Stimulated activated CD4-positive, alpha-beta T cell treated with anti-CD3 and anti-CD28 coated beads, TNF-alpha, amount 100 ng/mL, for 4 hours (primary cell): ENCODE measurements at regions not wholly inside any gene's neighbourhood (a gene's known extent, or its start where the extent isn't known, plus 50 kb on each side); places are given as distances from the start of the nearest gene placed in this dataset.
"Not testable (repeated sequence)": the region's sequence is repeated elsewhere in the genome, so short reads cannot be mapped to it uniquely, and the experiment has no call there.

Experiments
- DNase-seq, 3 experiments: peaks; one replicate each; pipeline ENCODE4 v3.0.0-alpha.2; 2020; ENCODE audit warnings: low read depth in 3 of 3

DNA sequence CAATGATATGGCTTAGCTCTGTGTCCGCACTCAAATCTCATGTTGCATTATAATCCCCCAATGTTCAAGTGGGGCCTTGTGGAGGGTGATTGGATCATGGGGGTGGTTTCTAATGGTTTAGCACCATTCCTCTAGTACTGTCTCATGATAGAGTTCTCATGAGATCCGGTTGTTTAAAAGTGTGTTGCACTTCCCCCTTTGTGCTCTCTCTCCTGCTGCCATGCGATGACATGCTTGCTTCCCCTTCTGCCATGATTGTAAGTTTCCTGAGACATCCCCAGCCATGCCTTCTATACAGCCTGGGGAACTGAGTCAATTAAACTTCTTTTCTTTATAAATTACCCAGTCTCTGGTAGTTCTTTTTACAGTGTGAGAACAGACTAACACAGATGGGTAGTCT, 427.1 kb downstream of the CHSY3 start:
- no peak for DNase-seq

GRCh38 chr5:130324953-130325671, 420.8 kb downstream of the CHSY3 start:
- no peak for DNase-seq

DNA sequence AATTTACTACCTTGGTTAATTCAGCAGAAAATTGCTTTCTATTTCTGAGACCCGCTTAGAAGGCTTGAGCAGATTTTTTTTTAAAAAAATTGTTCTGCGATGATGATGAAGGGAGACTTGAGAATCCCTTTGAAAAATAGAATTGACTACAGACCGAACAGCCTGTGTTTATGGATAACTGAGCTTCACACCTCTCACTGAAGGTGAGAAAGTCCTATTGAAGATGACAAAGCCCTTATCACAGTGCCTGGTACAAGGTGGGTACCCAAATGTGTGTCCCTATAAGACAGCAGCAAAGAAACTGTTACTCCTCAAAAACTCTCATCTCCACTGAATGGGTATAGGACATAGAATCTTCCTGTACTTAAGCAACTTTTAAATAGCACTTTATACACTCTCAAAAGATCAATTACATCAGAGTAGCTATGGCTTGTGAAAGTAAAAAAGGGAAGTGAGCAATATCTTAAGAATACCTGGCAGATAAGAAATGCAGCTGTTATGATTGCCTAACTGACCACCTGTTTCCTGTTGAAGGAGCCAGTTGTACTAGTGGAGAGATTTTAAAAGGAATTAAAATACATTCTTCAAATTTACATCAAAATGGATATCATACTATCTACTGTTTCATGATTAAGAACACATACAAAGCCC, 419.7 kb downstream of the CHSY3 start:
- no peak for DNase-seq

- DNase-seq, result no peak
Measured at GRCh38 chr5:130321931-130322330, 417.7 kb downstream of the CHSY3 start.

DNA sequence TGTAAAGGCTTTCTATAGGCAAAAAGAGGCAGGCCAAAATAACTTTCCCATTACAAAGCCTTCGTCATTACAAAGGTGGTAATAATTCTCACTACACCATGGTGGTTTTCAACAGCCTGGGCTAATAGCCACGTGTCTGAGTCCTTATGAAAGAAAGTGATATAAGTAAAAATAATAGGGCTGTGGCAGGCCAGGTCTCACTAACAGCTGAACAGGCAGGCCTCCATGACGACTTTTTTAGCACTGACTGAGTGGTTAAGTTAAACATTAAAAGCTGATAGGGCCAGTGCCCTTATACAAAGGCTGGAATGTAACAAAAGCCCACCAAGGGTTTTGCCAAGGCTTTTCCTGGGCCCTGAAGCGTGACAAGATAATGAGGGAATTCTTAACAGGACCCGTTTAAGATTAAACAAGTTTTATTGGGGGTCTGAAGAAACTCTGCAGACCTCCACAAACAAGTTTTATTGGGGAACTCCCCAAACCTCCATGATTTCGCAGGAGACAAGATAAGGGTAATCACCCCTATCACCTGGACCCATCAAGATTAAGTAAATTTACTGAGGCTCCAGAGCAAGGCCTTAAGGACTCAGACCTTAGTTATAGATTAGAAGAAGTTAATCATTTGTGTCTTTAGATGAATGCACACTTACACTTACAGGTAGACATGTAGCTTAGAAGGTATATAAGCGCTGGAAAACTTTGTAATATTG, 412.9 kb downstream of the CHSY3 start:
- no peak for DNase-seq

- DNase-seq, result no peak
Measured at GRCh38 chr5:130295235-130295634, 391.0 kb downstream of the CHSY3 start.

DNA sequence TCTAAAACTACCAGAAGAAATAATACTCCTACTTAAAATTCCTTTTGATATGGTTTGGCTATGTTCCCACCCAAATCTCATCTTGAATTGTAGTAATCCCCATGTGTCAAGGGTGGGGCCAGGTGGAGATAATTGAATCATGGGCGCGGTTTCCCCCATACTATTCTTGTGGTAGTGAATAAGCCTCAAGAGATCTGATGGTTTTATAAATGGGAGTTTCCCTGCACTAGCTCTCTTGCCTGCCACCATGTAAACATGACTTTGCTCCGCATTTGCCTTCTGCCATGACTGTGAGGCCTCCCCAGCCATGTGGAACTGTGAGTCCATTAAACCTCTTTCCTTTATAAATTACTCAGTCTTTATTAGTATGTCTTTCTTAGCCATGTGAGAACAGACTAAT, 390.5 kb downstream of the CHSY3 start:
- DNase-seq, result not testable (repeated sequence)

DNA sequence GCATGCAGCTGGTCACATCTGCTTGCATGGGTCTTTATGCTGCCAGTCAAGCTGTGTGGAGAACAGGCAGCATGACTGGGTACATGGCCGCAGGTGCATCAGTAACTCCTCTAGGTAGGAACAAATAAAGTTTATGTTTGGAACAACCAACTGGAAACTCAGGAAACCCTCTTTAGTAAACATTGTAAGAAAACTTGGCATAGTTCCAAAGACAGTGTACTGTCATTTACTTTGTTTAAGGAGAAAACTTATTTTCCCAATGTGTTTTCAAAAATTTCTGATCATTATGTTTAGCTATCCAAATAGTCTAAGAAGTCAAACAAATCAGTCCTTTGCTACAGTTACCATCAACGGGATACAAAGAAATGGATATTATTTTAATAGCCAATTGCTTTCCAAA, 386.0 kb downstream of the CHSY3 start:
- DNase-seq, result no peak

- DNase-seq, result no peak
Measured at GRCh38 chr5:130289132-130290088, 385.1 kb downstream of the CHSY3 start.

DNA sequence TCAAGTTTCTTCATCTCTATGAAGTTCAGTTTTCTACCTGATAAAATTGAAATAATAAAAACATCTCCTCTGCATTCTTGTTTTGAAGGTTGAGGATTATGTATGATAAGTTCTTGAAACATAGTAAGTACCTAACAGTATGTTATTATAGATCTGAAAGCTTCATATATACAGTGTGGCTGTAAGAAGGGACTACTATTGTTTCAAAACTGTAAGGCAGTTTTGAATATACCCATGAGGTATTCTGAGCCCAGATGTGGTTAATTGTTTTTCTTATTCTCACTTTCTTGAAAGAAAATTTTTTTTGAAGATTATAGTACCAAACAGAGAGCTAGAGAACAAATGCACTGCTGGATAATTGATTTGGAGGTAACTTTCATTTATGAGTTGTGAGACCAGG, 383.2 kb downstream of the CHSY3 start:
- DNase-seq, result no peak

DNA sequence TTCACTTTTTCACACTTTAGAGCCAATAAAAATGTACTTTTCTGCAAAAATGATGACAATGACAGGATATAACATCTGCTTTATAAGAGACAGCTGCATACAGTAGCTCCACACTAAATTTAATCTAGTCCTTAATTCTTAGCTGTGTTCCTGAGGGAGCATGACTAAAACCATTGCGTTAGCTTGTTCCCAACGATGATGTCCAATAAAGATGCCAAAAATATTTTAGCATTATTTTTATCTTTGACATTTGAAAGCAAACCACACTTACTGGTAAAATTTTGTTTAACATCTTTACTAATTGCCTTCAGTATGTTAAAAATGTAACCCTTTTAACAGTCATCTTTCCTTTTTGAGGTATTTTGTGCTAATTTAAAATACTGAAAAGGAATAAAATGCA, 382.7 kb downstream of the CHSY3 start:
- DNase-seq, result no peak

GRCh38 chr5:130282049-130282448, 377.8 kb downstream of the CHSY3 start:
- no peak for DNase-seq

DNA sequence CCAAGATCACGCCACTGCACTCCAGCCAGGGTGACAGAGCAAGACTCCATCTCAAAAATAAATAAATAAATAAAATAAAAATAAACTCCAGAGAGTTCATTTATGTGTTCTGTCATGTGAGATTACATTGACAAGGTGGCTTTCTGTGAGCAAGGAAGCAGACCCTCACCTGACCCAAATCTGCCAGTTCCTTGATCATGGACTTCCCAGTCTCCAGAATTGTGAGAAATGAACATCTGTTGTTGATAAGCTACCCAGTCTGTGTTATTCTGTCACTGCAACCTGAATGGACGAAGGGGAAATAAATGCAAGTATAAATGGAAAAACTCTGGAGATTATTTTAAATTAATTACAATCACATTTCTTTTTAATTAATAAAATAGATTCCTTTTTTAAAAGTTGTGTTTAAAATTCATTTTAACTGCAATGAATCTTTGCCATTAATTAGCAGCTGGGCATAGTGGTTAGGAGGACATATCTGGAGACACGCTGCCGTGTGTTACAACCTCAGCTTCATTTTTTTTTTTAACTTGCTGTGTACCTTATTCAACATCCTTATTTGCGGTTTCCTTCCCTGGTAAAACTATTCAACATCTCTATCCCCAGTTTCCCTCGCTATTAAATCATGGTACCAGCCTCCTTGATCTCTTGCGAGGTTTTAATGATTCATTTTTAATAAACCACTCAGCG, 376.4 kb downstream of the CHSY3 start:
- no peak for DNase-seq

DNA sequence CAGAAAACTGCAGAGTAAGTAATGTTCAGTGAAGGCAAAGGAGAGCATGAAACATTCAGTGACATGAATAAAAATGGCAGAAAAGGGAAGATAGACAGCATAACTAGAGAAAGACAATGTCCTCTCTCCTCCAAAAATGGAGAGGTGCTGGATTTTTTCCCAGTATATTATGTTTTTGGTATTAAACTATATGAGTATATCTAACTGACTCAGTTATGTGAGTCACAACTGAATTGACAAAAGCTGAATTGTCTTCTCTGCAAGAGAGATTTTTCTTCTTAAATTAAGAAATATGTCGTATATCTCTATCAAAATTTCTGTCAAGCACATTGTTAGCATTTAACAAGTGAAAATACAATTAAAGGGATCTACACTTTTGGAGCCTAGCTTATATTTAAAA, 375.1 kb downstream of the CHSY3 start:
- DNase-seq, result no peak

GRCh38 chr5:130278136-130278535, 373.9 kb downstream of the CHSY3 start:
- DNase-seq, result no peak

DNA sequence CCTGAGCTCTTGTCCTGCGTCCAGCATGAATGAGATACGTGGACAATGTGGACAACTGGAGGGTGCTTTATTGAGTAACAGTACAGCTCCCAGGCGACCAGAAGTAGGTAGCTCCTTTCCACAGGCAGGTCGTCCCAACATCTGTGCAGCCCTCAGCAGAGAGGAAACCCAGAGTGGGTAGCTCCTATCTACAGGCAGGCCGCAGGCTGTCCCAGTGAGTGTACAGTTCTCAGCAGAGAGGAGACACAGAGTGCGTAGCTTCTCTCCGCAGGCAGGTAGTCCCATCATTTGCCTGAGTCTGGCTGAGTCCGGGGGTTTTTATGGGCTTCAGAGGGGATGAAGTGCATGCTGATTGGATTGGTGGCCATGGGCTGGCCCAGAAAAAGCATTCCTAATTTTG, 373.3 kb downstream of the CHSY3 start:
- no peak for DNase-seq

DNA sequence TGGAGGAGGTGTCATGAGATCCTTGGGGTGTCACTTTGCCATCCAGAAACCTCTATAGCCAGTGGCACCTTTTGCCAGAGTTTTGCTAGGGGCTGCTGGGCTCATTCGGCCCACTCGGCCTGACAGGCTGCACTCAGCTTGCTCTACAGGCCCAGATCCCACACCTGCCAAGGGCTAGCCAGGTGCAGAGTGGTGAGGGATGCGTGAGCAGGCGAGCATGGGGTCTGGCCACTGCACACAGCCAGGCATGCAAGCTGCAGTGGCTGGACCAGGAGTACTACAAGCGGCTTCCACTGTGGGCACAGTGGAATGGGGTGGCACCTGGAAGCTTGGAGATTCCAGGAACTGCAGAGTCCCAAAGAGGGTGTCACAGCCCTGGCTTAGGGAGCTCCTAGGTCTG, 372.7 kb downstream of the CHSY3 start:
- DNase-seq, result no peak

DNA sequence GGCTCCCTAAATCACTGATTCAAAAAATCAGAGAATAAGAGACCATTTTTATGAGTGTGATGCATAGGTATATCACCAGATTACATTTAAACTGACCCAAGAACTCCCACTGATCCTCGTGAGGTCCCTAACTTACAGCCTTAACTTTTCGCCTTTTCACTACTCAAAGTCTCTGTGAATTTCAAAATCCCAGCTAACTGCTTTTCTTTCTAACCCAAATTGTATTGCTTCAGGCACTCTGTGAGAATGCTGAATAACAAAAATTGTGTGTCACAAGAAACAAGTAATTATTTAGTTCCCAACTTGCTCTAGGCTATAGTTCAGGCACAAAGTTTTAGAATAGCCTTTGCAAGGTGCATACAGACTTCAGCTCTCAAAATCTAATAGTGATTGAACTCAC, 368.6 kb downstream of the CHSY3 start:
- no peak for DNase-seq

DNA sequence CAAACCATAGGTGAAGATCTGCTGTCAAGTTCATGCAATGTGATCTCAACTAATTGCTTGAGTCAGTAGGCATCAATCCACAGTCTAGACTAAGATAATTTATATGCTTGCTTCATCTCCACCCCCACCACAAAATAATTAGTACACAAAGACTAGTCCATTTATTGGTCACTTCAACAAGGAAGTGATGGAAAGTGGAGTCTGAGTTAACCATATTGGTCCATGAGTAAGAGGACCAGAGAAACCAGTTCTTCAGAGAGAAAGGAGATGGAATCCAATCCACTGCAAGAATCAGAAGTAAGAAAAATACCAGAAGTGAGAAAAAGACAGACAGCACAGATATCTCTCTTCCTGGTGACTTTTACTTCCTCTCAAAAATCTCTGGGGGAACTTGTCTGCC, 366.5 kb downstream of the CHSY3 start:
- no peak for DNase-seq

DNA sequence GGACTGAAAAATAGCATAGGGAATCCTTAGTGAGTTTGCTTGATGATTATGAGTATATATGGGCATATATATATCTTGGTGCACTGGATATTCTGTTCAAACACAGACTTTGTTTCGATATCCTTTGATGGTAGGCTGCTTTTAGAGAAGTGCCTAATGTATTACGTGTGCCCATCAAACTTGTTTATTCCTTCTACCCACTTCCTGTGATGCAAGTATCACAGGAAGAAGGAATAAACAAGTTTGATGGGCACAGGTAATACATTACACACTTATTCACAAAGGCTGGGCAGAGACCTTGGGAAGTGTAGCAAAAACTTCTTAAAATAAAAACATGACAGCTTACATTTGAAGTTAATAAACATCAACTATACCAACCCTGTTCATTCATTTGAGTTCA, 364.2 kb downstream of the CHSY3 start:
- DNase-seq, result no peak

DNA sequence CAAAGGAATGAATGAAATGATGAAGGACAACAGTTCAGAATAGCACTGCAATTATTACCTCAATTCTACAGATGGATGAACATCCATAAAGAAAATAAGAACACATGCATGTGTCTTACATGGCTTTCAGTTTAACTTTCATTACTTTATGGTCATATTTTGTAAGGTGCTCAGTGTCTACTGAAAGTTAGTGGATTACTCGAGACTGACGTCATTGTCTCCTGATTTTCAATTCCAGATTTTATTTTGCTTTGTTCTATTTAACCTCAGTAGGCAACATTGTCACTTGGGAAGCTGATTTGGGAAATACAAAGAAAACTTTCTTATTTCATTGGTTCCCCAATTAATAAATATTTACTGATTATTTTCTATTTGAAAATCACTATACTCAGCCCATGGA, 363.7 kb downstream of the CHSY3 start:
- no peak for DNase-seq
